ENCODE measurements at regions not wholly inside any gene's neighbourhood (a gene's known extent, or its start where the extent isn't known, plus 50 kb on each side); places are given as distances from the start of the nearest gene placed in this dataset.

DNA sequence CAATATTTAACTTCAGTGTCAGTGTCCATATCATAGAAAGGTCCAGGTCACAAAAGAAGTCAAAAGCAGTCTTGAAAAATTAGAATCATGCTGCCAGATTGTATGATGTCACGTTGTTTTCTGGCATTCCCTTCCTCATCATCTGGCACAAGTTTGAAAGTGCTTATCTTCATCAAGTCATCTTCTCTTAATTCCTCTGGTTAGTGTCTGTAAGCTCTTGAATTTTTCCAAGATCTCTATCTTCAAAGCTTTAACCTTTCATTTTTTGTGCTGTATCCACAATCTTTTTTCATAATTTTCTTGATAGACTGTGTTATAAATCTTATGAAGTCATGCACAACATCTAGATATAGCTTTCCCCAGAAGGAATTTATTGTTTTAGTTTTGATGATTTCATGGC, 682.7 kb upstream of the AADAT start:
- H3F3A ChIP-seq (replicated peaks; ENCODE audit: low read depth) = no peaks in the 10 kb centered on the region
- no peaks in the 10 kb centered on the region for H3K36me3 ChIP-seq (ENCODE audit: insufficient read depth)
- no peak overlapping the region for H3K27ac ChIP-seq (ENCODE audit: low read depth)
- DNase-seq (ENCODE audit: low spot score) (no peak), ATAC-seq (no peak)
- TF ChIP-seq EZH2 (IDR thresholded peaks at IDR 0.05; ENCODE audit: low read depth, unreplicated experiment) (no peak), CREB1 (CRISPR knock-in tag; IDR thresholded peaks at IDR 0.05; ENCODE audit: low read depth) (no peak), STAT1 (IDR thresholded peaks at IDR 0.05; ENCODE audit: unreplicated experiment) (no peak), POLR2AphosphoS5 (IDR thresholded peaks at IDR 0.05; ENCODE audit: low read depth) (no peak), JUNB (IDR thresholded peaks at IDR 0.05; ENCODE audit: unreplicated experiment) (no peak), ZNF114 (CRISPR knock-in tag; IDR thresholded peaks at IDR 0.05) (no peak), NANOG (IDR thresholded peaks at IDR 0.05; ENCODE audit: borderline replicate concordance) (no peak), EZH2phosphoT487 (IDR thresholded peaks at IDR 0.05; ENCODE audit: unreplicated experiment) (no peak), ZNF331 (CRISPR knock-in tag; IDR thresholded peaks at IDR 0.05; ENCODE audit: low read depth) (no peak)
- TF ChIP-seq, protein P1, sequence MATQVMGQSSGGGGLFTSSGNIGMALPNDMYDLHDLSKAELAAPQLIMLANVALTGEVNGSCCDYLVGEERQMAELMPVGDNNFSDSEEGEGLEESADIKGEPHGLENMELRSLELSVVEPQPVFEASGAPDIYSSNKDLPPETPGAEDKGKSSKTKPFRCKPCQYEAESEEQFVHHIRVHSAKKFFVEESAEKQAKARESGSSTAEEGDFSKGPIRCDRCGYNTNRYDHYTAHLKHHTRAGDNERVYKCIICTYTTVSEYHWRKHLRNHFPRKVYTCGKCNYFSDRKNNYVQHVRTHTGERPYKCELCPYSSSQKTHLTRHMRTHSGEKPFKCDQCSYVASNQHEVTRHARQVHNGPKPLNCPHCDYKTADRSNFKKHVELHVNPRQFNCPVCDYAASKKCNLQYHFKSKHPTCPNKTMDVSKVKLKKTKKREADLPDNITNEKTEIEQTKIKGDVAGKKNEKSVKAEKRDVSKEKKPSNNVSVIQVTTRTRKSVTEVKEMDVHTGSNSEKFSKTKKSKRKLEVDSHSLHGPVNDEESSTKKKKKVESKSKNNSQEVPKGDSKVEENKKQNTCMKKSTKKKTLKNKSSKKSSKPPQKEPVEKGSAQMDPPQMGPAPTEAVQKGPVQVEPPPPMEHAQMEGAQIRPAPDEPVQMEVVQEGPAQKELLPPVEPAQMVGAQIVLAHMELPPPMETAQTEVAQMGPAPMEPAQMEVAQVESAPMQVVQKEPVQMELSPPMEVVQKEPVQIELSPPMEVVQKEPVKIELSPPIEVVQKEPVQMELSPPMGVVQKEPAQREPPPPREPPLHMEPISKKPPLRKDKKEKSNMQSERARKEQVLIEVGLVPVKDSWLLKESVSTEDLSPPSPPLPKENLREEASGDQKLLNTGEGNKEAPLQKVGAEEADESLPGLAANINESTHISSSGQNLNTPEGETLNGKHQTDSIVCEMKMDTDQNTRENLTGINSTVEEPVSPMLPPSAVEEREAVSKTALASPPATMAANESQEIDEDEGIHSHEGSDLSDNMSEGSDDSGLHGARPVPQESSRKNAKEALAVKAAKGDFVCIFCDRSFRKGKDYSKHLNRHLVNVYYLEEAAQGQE (IDR thresholded peaks at IDR 0.05; ENCODE audit: unreplicated experiment) = no peak
- TF ChIP-seq, protein P2, sequence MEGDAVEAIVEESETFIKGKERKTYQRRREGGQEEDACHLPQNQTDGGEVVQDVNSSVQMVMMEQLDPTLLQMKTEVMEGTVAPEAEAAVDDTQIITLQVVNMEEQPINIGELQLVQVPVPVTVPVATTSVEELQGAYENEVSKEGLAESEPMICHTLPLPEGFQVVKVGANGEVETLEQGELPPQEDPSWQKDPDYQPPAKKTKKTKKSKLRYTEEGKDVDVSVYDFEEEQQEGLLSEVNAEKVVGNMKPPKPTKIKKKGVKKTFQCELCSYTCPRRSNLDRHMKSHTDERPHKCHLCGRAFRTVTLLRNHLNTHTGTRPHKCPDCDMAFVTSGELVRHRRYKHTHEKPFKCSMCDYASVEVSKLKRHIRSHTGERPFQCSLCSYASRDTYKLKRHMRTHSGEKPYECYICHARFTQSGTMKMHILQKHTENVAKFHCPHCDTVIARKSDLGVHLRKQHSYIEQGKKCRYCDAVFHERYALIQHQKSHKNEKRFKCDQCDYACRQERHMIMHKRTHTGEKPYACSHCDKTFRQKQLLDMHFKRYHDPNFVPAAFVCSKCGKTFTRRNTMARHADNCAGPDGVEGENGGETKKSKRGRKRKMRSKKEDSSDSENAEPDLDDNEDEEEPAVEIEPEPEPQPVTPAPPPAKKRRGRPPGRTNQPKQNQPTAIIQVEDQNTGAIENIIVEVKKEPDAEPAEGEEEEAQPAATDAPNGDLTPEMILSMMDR (conservative IDR thresholded peaks at IDR 0.05; ENCODE audit: low read depth in 2 of 2) = no peak
- TF ChIP-seq, protein P3, sequence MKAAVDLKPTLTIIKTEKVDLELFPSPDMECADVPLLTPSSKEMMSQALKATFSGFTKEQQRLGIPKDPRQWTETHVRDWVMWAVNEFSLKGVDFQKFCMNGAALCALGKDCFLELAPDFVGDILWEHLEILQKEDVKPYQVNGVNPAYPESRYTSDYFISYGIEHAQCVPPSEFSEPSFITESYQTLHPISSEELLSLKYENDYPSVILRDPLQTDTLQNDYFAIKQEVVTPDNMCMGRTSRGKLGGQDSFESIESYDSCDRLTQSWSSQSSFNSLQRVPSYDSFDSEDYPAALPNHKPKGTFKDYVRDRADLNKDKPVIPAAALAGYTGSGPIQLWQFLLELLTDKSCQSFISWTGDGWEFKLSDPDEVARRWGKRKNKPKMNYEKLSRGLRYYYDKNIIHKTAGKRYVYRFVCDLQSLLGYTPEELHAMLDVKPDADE (IDR thresholded peaks at IDR 0.05) = no peak
- TF ChIP-seq, protein P4, sequence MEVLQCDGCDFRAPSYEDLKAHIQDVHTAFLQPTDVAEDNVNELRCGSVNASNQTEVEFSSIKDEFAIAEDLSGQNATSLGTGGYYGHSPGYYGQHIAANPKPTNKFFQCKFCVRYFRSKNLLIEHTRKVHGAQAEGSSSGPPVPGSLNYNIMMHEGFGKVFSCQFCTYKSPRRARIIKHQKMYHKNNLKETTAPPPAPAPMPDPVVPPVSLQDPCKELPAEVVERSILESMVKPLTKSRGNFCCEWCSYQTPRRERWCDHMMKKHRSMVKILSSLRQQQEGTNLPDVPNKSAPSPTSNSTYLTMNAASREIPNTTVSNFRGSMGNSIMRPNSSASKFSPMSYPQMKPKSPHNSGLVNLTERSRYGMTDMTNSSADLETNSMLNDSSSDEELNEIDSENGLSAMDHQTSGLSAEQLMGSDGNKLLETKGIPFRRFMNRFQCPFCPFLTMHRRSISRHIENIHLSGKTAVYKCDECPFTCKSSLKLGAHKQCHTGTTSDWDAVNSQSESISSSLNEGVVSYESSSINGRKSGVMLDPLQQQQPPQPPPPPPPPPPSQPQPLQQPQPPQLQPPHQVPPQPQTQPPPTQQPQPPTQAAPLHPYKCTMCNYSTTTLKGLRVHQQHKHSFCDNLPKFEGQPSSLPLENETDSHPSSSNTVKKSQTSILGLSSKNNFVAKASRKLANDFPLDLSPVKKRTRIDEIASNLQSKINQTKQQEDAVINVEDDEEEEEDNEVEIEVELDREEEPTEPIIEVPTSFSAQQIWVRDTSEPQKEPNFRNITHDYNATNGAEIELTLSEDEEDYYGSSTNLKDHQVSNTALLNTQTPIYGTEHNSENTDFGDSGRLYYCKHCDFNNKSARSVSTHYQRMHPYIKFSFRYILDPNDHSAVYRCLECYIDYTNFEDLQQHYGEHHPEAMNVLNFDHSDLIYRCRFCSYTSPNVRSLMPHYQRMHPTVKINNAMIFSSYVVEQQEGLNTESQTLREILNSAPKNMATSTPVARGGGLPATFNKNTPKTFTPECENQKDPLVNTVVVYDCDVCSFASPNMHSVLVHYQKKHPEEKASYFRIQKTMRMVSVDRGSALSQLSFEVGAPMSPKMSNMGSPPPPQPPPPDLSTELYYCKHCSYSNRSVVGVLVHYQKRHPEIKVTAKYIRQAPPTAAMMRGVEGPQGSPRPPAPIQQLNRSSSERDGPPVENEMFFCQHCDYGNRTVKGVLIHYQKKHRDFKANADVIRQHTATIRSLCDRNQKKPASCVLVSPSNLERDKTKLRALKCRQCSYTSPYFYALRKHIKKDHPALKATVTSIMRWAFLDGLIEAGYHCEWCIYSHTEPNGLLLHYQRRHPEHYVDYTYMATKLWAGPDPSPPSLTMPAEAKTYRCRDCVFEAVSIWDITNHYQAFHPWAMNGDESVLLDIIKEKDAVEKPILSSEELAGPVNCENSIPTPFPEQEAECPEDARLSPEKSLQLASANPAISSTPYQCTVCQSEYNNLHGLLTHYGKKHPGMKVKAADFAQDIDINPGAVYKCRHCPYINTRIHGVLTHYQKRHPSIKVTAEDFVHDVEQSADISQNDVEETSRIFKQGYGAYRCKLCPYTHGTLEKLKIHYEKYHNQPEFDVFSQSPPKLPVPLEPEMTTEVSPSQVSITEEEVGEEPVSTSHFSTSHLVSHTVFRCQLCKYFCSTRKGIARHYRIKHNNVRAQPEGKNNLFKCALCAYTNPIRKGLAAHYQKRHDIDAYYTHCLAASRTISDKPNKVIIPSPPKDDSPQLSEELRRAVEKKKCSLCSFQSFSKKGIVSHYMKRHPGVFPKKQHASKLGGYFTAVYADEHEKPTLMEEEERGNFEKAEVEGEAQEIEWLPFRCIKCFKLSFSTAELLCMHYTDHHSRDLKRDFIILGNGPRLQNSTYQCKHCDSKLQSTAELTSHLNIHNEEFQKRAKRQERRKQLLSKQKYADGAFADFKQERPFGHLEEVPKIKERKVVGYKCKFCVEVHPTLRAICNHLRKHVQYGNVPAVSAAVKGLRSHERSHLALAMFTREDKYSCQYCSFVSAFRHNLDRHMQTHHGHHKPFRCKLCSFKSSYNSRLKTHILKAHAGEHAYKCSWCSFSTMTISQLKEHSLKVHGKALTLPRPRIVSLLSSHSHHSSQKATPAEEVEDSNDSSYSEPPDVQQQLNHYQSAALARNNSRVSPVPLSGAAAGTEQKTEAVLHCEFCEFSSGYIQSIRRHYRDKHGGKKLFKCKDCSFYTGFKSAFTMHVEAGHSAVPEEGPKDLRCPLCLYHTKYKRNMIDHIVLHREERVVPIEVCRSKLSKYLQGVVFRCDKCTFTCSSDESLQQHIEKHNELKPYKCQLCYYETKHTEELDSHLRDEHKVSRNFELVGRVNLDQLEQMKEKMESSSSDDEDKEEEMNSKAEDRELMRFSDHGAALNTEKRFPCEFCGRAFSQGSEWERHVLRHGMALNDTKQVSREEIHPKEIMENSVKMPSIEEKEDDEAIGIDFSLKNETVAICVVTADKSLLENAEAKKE (CRISPR knock-in tag; IDR thresholded peaks at IDR 0.05) = no peak
- H3K9me2 ChIP-seq (ENCODE audit: insufficient read depth) = 0 out of 2 replicates have a peak, but pooled peaks cover 3% of the 10 kb centered on the region
- no peak overlapping the region for H3K4me2 ChIP-seq
- no peak overlapping the region for H3K4me3 Mint-ChIP-seq
- H3K27me3 ChIP-seq (ENCODE audit: insufficient read depth) = no peaks in the 10 kb centered on the region
- H3K27ac Mint-ChIP-seq = peak overlapping the region; percentile 67; the same call in 1 of the 2 replicates
- no peaks in the 10 kb centered on the region for H3K79me2 ChIP-seq (replicated peaks; ENCODE audit: insufficient read depth)
- H2AFZ ChIP-seq = no peak overlapping the region
- H3K9me3 Mint-ChIP-seq = peaks cover 2% of the 10 kb centered on the region; the same call in 1 of the 3 replicates
- H3K27me3 Mint-ChIP-seq (ENCODE audit: insufficient read depth, low read depth, poor library complexity) = no peaks in the 10 kb centered on the region
- peaks cover 4% of the 10 kb centered on the region; the same call in 1 of the 3 replicates for H3K4me1 Mint-ChIP-seq
- no peak overlapping the region for H3K4me3 ChIP-seq
- no peaks in the 10 kb centered on the region for H4K20me1 ChIP-seq (replicated peaks; ENCODE audit: insufficient read depth)
- no peaks in the 10 kb centered on the region for H3K36me3 Mint-ChIP-seq (ENCODE audit: low read depth)
- H3K4me1 ChIP-seq (ENCODE audit: insufficient read depth) = no peaks in the 10 kb centered on the region

All from GM23338 (cell line).